GM12878 (cell line): ENCODE measurements at regions not wholly inside any gene's neighbourhood (a gene's known extent, or its start where the extent isn't known, plus 50 kb on each side); places are given as distances from the start of the nearest gene placed in this dataset.

Experiments used
- ATAC-seq: fragments of 200-7000 bp; cut with Tn5 transposase; 3 replicates; pipeline ENCODE4 v1.9.1; 2020; ENCODE audit warnings: mild to moderate bottlenecking, moderate library complexity
- BruUV-seq: library from RNA; stranded (reverse); fragments of 400-500 nt; replicated peaks from 2 replicates; lab custom pipeline; 2021; lab: Mats Ljungman, UMichigan
- CTCF ChIA-PET: fragments of 300-600 bp; sonication (Branson Sonifier 250); formaldehyde crosslinking; extraction: SDS; loops from one replicate; lab custom pipeline; 2021; ENCODE audit warnings: inconsistent platforms; lab: Yijun Ruan, JAX
- POLR2A ChIA-PET: fragments of 350-600 bp; formaldehyde crosslinking; extraction: SDS; loops from one replicate; lab custom pipeline; 2021; ENCODE audit warnings: inconsistent platforms; lab: Charles Lee
- RAD21 ChIA-PET: fragments of 300-600 bp; sonication (Branson Sonifier 250); formaldehyde crosslinking; loops from one replicate; lab custom pipeline; 2023; ENCODE audit warnings: antibody characterized with exemption; ENCODE audit not compliant: unreplicated experiment; lab: Charles Lee
- SMC1A ChIA-PET: fragments of 300-600 bp; sonication (Branson Sonifier 250); formaldehyde crosslinking; loops from one replicate; lab custom pipeline; 2023; ENCODE audit not compliant: unreplicated experiment, uncharacterized antibody; lab: Charles Lee
- DNase-seq: peaks from one replicate; pipeline ENCODE4 v3.0.0-alpha.2; 2011; ENCODE audit warnings: low read depth, low spot score
- FAIRE-seq: peaks from 3 replicates; lab custom pipeline; 2011; peaks lifted over from hg19 to GRCh38; lab: Jason Lieb, UNC
- H2AFZ ChIP-seq: 2 replicates; pipeline ENCODE4 v1.6.0; 2011; ENCODE audit warnings: low read depth, low read length, control low read depth; ENCODE audit not compliant: control insufficient read depth
- H3K27ac ChIP-seq: 2 replicates; pipeline ENCODE4 v1.5.1; 2011; ENCODE audit warnings: control low read depth; ENCODE audit not compliant: control insufficient read depth, insufficient read depth
- H3K27me3 ChIP-seq, 2 experiments: replicated peaks in 1 of 2; 2 replicates each; pipeline versions ENCODE4 v1.6.0 to v1.6.1; 2011; ENCODE audit warnings: low read length in 1 of 2; ENCODE audit not compliant: control insufficient read depth in 2 of 2, insufficient read depth in 2 of 2
- H3K36me3 ChIP-seq, 2 experiments: 2 replicates each; pipeline ENCODE4 v1.5.1; 2011; ENCODE audit warnings: low read length in 1 of 2; ENCODE audit not compliant: control insufficient read depth in 2 of 2, insufficient read depth in 2 of 2
- H3K4me1 ChIP-seq: 2 replicates; pipeline ENCODE4 v1.6.1; 2011; ENCODE audit warnings: mild to moderate bottlenecking, low read length, moderate library complexity, mixed read lengths; ENCODE audit not compliant: control insufficient read depth, insufficient read depth
- H3K4me2 ChIP-seq: 2 replicates; pipeline ENCODE4 v1.6.0; 2011; ENCODE audit warnings: control low read depth; ENCODE audit not compliant: control insufficient read depth, insufficient read depth
- H3K4me3 ChIP-seq: fragments of 200-600 bp; sonication (generic); 2 replicates; pipeline ENCODE4 v1.5.1; 2016
- H3K79me2 ChIP-seq: 2 replicates; pipeline ENCODE4 v1.6.0; 2011; ENCODE audit warnings: low read length; ENCODE audit not compliant: control insufficient read depth, insufficient read depth
- H3K9ac ChIP-seq: 2 replicates; pipeline ENCODE4 v1.8.0; 2011; ENCODE audit warnings: low read length, control low read depth, mixed read lengths; ENCODE audit not compliant: control insufficient read depth, insufficient read depth
- H3K9me3 ChIP-seq: replicated peaks from 3 replicates; pipeline ENCODE4 v1.5.1; 2011; ENCODE audit warnings: mild to moderate bottlenecking, low read length; ENCODE audit not compliant: control insufficient read depth, insufficient read depth
- H4K20me1 ChIP-seq: 2 replicates; pipeline ENCODE4 v1.6.0; 2011; ENCODE audit not compliant: control insufficient read depth, insufficient read depth
- ATF2 ChIP-seq: IDR thresholded peaks from 2 replicates; pipeline ENCODE4 v1.6.1; 2012; ENCODE audit warnings: low read length, inconsistent platforms
- BCL3 ChIP-seq: IDR thresholded peaks from 2 replicates; pipeline ENCODE4 v1.6.1; 2011; ENCODE audit warnings: borderline replicate concordance, low read depth, mild to moderate bottlenecking, moderate library complexity, low read length; ENCODE audit not compliant: insufficient read depth, poor library complexity, severe bottlenecking
- CBX5 ChIP-seq: sonication (generic); IDR thresholded peaks from 2 replicates; pipeline ENCODE4 v1.6.1; 2016; ENCODE audit warnings: low read depth, moderate library complexity, mild to moderate bottlenecking, inconsistent platforms
- DPF2 ChIP-seq: fragments of 450-650 bp; IDR thresholded peaks from 2 replicates; pipeline ENCODE4 v1.6.1; 2017; ENCODE audit warnings: mild to moderate bottlenecking
- FOXK2 ChIP-seq: fragments of 450-650 bp; IDR thresholded peaks from 2 replicates; pipeline ENCODE4 v1.6.1; 2017; ENCODE audit warnings: mild to moderate bottlenecking, moderate library complexity
- HDGF ChIP-seq: fragments of 450-650 bp; IDR thresholded peaks from 2 replicates; pipeline ENCODE4 v1.6.1; 2016; ENCODE audit warnings: antibody characterized with exemption
- IRF3 ChIP-seq: fragments of 450-650 bp; IDR thresholded peaks from 2 replicates; pipeline ENCODE4 v1.6.1; 2014; ENCODE audit warnings: mild to moderate bottlenecking
- IRF4 ChIP-seq: IDR thresholded peaks from 2 replicates; pipeline ENCODE4 v1.6.1; 2011; ENCODE audit warnings: low read depth, low read length
- MYC ChIP-seq: IDR thresholded peaks from 2 replicates; pipeline ENCODE4 v1.6.1; 2011; ENCODE audit warnings: mild to moderate bottlenecking, low read length, moderate library complexity, inconsistent platforms; ENCODE audit not compliant: insufficient read depth, insufficient replicate concordance, insufficient read length, severe bottlenecking
- NRF1 ChIP-seq: conservative IDR thresholded peaks from 2 replicates; pipeline ENCODE4 v1.6.1; 2011; ENCODE audit warnings: mild to moderate bottlenecking, low read depth, low read length, improper control_type of control experiment
- SIX5 ChIP-seq: IDR thresholded peaks from 2 replicates; pipeline ENCODE4 v1.6.1; 2011; ENCODE audit warnings: mild to moderate bottlenecking, low read depth, low read length, moderate library complexity; ENCODE audit not compliant: severe bottlenecking
- SMAD1 ChIP-seq: fragments of 450-650 bp; IDR thresholded peaks from 2 replicates; pipeline ENCODE4 v1.6.1; 2018; ENCODE audit warnings: mild to moderate bottlenecking, low read depth; ENCODE audit not compliant: partially characterized antibody
- SREBF2 ChIP-seq: IDR thresholded peaks from 2 replicates; pipeline ENCODE4 v1.6.1; 2012; ENCODE audit warnings: mild to moderate bottlenecking, low read length
- WRNIP1 ChIP-seq: IDR thresholded peaks from 2 replicates; pipeline ENCODE4 v1.6.1; 2011; ENCODE audit warnings: low read depth, low read length, improper control_type of control experiment, borderline replicate concordance
- ZBTB4 ChIP-seq: fragments of 450-650 bp; formaldehyde crosslinking; IDR thresholded peaks from 2 replicates; pipeline ENCODE4 v1.4.0; 2022; ENCODE audit warnings: mild to moderate bottlenecking, moderate library complexity
- ZNF384 ChIP-seq: IDR thresholded peaks from 2 replicates; pipeline ENCODE4 v1.6.1; 2012; ENCODE audit warnings: low read depth, mild to moderate bottlenecking, low read length, improper control_type of control experiment, borderline replicate concordance
- WGBS: methylation state at CpG from one replicate; pipeline ENCODE4 v1.1.6; 2016; ENCODE audit warnings: low lambda C conversion rate; ENCODE audit not compliant: insufficient replicate concordance, insufficient coverage; ENCODE audit errors: missing lambda C conversion rate; 5-methylcytosine and 5-hydroxymethylcytosine counted together
- in situ Hi-C: fragments of 300-500 bp; cut with MboI; formaldehyde crosslinking; loops from 9 replicates; pipeline ENCODE4 v1.14.3; 2018; ENCODE audit warnings: mixed read lengths
- intact Hi-C: fragments of 100-400 bp; cut with micrococcal nuclease; formaldehyde crosslinking; loops from one replicate; pipeline ENCODE4 v1.14.2; 2022; ENCODE audit not compliant: unreplicated experiment

- TF ChIP-seq ATF2 (no peak), WRNIP1 (no peak), MYC (no peak), SIX5 (no peak), SMAD1 (no peak)
- TF ChIP-seq, all 136 proteins: peak for 0
Observed at GRCh38 chr22:49191506-49191980, 636.1 kb downstream of the BRD1 start (continued).

GRCh38 chr22:49190816-49191505, 636.7 kb downstream of the BRD1 start:
- H3K27me3 ChIP-seq = no peaks in the 10 kb centered on the region
- BruUV-seq = no TSS peak
- H3K36me3 ChIP-seq = no peaks in the 10 kb centered on the region
- H3K4me2 ChIP-seq = no peak overlapping the region
- POLR2A ChIA-PET = no interaction called here
- H3K27ac ChIP-seq = no peak overlapping the region
- FAIRE-seq (no peak), ATAC-seq (no peak), DNase-seq (no peak)
- CTCF ChIA-PET = no interaction called here
- no peaks in the 10 kb centered on the region for H3K79me2 ChIP-seq
- H2AFZ ChIP-seq = no peak overlapping the region
- no peak overlapping the region for H3K9ac ChIP-seq
- SMC1A ChIA-PET = no interaction called here
- intact Hi-C loops = no loop called here
- 45% methylated on average over 24 of the region's 24 CpGs for WGBS
- H3K4me1 ChIP-seq = no peaks in the 10 kb centered on the region
- in situ Hi-C loops = no loop called here
- no peaks in the 10 kb centered on the region; the same call in 2 of the 3 replicates for H3K9me3 ChIP-seq
- H4K20me1 ChIP-seq = no peaks in the 10 kb centered on the region
- RAD21 ChIA-PET = no interaction called here
- H3K4me3 ChIP-seq = no peak overlapping the region
- no peak for TF ChIP-seq NRF1
- TF ChIP-seq FOXK2 = no peak
- no peak for TF ChIP-seq CBX5
- no peak for TF ChIP-seq IRF3
- TF ChIP-seq SREBF2 = no peak
- no peak for TF ChIP-seq IRF4
- TF ChIP-seq DPF2 = no peak
- TF ChIP-seq ZNF384 = no peak
- no peak for TF ChIP-seq HDGF
- no peak for TF ChIP-seq ZBTB4 (CRISPR knock-in tag)
- TF ChIP-seq BCL3 = no peak
